ENCODE measurements at regions not wholly inside any gene's neighbourhood (a gene's known extent, or its start where the extent isn't known, plus 50 kb on each side); places are given as distances from the start of the nearest gene placed in this dataset.
"Not testable (repeated sequence)": the region's sequence is repeated elsewhere in the genome, so short reads cannot be mapped to it uniquely, and the experiment has no call there.

DNA sequence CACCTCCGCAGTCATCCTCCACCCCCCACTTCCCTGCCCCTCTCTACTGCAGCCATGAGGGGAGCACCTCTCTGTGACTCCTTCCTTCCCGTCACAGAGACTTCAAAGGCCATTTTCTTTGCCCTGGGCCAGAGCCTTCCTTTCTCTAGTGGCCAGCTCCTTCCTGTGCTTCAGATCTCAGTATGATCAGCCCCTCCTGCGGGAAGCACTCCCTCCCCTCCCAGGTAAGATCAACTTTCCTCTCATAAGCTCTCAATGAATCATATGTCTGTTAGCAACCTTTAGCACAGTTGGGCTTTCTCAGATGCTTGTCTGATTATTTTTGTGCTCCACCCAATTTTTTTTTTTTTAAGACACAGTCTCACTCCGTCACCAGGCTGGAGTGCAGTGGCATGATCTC lies 241.0 kb upstream of the PRSS1 start:
- no peaks in the 10 kb centered on the region for H3K4me1 ChIP-seq
- peaks cover 44% of the 10 kb centered on the region for H3K27me3 ChIP-seq (ENCODE audit: low read depth)
- TF ChIP-seq, protein P1, sequence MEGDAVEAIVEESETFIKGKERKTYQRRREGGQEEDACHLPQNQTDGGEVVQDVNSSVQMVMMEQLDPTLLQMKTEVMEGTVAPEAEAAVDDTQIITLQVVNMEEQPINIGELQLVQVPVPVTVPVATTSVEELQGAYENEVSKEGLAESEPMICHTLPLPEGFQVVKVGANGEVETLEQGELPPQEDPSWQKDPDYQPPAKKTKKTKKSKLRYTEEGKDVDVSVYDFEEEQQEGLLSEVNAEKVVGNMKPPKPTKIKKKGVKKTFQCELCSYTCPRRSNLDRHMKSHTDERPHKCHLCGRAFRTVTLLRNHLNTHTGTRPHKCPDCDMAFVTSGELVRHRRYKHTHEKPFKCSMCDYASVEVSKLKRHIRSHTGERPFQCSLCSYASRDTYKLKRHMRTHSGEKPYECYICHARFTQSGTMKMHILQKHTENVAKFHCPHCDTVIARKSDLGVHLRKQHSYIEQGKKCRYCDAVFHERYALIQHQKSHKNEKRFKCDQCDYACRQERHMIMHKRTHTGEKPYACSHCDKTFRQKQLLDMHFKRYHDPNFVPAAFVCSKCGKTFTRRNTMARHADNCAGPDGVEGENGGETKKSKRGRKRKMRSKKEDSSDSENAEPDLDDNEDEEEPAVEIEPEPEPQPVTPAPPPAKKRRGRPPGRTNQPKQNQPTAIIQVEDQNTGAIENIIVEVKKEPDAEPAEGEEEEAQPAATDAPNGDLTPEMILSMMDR (IDR thresholded peaks at IDR 0.05; ENCODE audit: borderline replicate concordance): no peak
- intact Hi-C loops (cut with micrococcal nuclease): no loop called here
- no peak overlapping the region for H3K27ac ChIP-seq (replicated peaks)
- no peak overlapping the region for H3K4me3 ChIP-seq
- H3K9me3 ChIP-seq (replicated peaks): no peaks in the 10 kb centered on the region
- no peak for DNase-seq
- H3K36me3 ChIP-seq: no peaks in the 10 kb centered on the region

DNA sequence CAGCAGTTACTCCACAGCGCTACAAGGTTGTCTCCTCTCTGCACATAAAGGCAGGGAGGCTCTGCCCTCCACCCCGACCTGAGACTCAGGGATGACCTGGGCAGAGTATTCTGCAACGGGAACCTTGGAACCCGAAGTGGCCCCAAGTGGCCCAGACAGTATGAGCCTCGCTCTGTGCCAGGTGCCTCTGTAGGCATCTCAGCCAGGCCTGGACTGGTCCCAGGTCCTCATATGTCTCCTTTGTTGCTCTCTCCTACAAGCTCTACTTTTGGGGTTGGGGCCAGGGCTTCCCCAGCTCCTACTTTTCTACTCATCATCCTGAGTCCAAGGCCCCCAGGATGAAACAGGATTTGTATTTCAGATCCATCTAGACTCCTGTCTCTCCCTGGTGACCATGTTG lies 241.5 kb upstream of the PRSS1 start:
- Histone ChIP-seq H3K27ac (replicated peaks) (no peak overlapping the region), H3K9me3 (replicated peaks) (no peaks in the 10 kb centered on the region), H3K4me1 (no peaks in the 10 kb centered on the region), H3K36me3 (no peaks in the 10 kb centered on the region), H3K27me3 (ENCODE audit: low read depth) (peaks cover 45% of the 10 kb centered on the region), H3K4me3 (no peak overlapping the region)
- intact Hi-C loops (cut with micrococcal nuclease): no loop called here
- no peak for DNase-seq
- TF ChIP-seq, protein P1 (IDR thresholded peaks at IDR 0.05; ENCODE audit: borderline replicate concordance): no peak

DNA sequence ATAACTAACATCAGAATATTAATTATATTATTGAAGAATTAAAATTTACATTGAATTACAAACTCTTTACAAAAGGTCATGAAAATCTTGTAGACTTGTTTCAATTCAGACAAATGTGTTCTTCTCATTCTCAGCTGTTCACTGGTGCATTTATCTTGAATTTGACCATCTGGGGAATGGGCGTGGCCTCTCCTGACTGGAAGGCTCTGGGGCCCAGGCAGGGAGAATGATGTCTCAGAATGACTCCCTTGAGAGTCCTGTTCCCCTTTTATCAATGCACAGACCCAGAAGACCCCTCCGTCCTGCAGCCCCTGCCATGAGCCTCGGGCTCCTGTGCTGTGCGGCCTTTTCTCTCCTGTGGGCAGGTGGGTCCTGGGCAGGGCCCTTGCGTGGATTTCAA lies 242.2 kb upstream of the PRSS1 start:
- peaks cover 45% of the 10 kb centered on the region for H3K27me3 ChIP-seq (ENCODE audit: low read depth)
- H3K4me3 ChIP-seq; intact Hi-C loops (cut with micrococcal nuclease); DNase-seq; H3K27ac ChIP-seq (replicated peaks); H3K4me1 ChIP-seq; H3K9me3 ChIP-seq (replicated peaks); H3K36me3 ChIP-seq: not testable (repeated sequence)

DNA sequence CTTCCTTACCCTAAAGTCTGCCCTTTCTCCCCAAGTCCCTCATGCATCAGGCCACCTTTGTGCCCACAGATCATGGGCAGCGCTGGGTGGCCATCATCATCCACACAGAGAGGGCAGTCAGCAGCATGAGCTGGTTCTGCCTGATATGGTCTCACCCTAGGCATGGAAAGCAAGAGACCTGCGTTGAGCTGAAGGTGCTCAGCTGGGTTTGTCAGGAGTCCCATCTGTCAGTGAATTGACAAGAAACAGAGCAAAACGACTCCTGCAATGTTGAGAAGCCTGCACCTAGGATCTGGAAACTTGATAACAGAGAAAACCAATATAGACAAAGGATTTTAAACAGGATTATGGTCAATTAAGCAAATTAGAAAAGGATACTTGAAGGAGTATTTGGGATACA lies 242.7 kb upstream of the PRSS1 start:
- intact Hi-C loops (cut with micrococcal nuclease): no loop called here
- no peak overlapping the region for H3K27ac ChIP-seq (replicated peaks)
- DNase-seq: no peak
- H3K27me3 ChIP-seq (ENCODE audit: low read depth): peaks cover 45% of the 10 kb centered on the region
- H3K4me3 ChIP-seq: no peak overlapping the region
- H3K9me3 ChIP-seq (replicated peaks): no peaks in the 10 kb centered on the region
- TF ChIP-seq, protein P1 (IDR thresholded peaks at IDR 0.05; ENCODE audit: borderline replicate concordance): no peak
- no peaks in the 10 kb centered on the region for H3K36me3 ChIP-seq
- H3K4me1 ChIP-seq: no peaks in the 10 kb centered on the region

DNA sequence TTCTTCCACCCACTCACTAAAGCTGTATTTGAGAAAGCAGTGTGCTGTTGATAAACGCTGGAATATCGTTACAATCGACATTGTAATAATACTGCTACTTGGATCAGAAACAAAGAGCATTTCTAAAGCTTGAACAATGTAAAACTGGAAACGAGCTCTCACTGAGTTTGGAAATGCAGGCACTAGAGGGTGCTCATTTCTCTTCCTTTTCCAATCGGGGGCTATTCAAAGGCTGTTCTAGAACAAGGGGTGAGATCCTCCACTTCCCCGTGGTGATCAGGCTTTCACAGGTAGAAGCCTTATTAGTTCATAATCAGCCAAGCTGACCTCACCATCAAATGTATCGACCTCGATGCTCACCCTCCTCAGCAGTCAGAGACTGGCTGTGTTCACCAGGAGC lies 245.3 kb upstream of the PRSS1 start:
- H3K9me3 ChIP-seq (replicated peaks); H3K4me3 ChIP-seq; H3K4me1 ChIP-seq; intact Hi-C loops (cut with micrococcal nuclease); H3K36me3 ChIP-seq; DNase-seq; H3K27ac ChIP-seq (replicated peaks): not testable (repeated sequence)
- peaks cover 56% of the 10 kb centered on the region for H3K27me3 ChIP-seq (ENCODE audit: low read depth)

DNA sequence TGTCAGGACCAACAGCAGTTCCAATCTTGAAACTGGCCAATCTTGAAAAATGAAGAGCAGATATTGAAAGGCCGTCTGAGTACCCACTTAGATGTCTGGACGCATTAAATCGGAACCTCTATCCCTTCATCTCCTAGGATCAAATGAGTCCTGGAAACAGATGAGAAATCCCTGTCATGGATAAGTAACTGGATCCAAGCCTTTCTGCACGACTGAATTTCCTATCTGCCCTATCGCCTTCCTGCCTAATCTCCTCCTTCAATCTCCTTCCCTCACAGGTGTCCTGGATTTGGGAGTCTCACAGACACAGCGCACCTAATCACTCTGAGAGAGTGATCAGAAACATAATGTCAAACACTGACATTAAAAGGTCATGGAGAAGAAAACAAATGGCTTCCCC lies 245.2 kb upstream of the PRSS58 start:
- intact Hi-C loops (cut with micrococcal nuclease): no loop called here
- no peaks in the 10 kb centered on the region for H3K4me1 ChIP-seq
- TF ChIP-seq, protein P1 (IDR thresholded peaks at IDR 0.05; ENCODE audit: borderline replicate concordance): no peak

DNA sequence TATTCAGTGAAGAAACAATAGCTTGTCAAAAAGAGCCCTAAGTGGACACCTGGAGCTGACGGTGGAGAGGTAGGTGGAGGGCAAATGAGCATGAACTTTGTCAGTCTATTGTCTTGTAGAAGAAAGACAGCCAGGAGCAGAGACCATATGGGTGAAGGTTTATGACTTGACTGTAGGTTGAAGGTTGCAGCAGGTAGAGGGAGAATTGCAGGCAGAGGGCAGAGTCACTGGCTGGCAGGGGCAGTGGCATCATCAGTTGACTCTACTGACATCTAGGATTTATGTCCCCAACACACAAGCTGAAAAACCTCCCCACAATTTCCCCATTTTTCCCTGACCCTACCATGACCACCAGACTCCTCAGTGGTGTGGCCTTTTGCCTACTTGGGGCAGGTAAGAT lies 243.6 kb upstream of the PRSS58 start:
- H3K9me3 ChIP-seq (replicated peaks): no peaks in the 10 kb centered on the region
- no peak overlapping the region for H3K27ac ChIP-seq (replicated peaks)
- peaks cover 3% of the 10 kb centered on the region for H3K4me1 ChIP-seq
- no peaks in the 10 kb centered on the region for H3K36me3 ChIP-seq
- DNase-seq: no peak
- H3K27me3 ChIP-seq (ENCODE audit: low read depth): peaks cover 58% of the 10 kb centered on the region
- no peak overlapping the region for H3K4me3 ChIP-seq
- TF ChIP-seq, protein P1 (IDR thresholded peaks at IDR 0.05; ENCODE audit: borderline replicate concordance): no peak
- intact Hi-C loops (cut with micrococcal nuclease): no loop called here

More for the DNA sequence above, 245.2 kb upstream of the PRSS58 start:
- no peaks in the 10 kb centered on the region for H3K9me3 ChIP-seq (replicated peaks)
- no peaks in the 10 kb centered on the region for H3K36me3 ChIP-seq
- H3K27ac ChIP-seq (replicated peaks): no peak overlapping the region
- no peak for DNase-seq
- H3K27me3 ChIP-seq (ENCODE audit: low read depth): peaks cover 51% of the 10 kb centered on the region
- H3K4me3 ChIP-seq: no peak overlapping the region

Measured in left ventricle myocardium inferior (tissue), 1 donor.